ENCODE measurements at regions not wholly inside any gene's neighbourhood (a gene's known extent, or its start where the extent isn't known, plus 50 kb on each side); places are given as distances from the start of the nearest gene placed in this dataset.

- TF ChIP-seq ZFP3 (CRISPR knock-in tag; IDR thresholded peaks at IDR 0.05) (no peak), OSR1 (CRISPR knock-in tag; IDR thresholded peaks at IDR 0.05) (no peak), PATZ1 (CRISPR knock-in tag; IDR thresholded peaks at IDR 0.05; ENCODE audit: borderline replicate concordance) (no peak), PPARA (CRISPR knock-in tag; IDR thresholded peaks at IDR 0.05; ENCODE audit: borderline replicate concordance) (no peak)
Observed at GRCh38 chr15:60244813-60245212, 153.0 kb downstream of the ANXA2 start.
